Endothelial cell of umbilical vein (primary cell): ENCODE measurements at regions not wholly inside any gene's neighbourhood (a gene's known extent, or its start where the extent isn't known, plus 50 kb on each side); places are given as distances from the start of the nearest gene placed in this dataset.
"Not testable (repeated sequence)": the region's sequence is repeated elsewhere in the genome, so short reads cannot be mapped to it uniquely, and the experiment has no call there.

Experiments used
- BruUV-seq: library from RNA; stranded (reverse); fragments of 400-500 nt; replicated peaks from 2 replicates; lab custom pipeline; 2021; lab: Mats Ljungman, UMichigan
- CTCF ChIA-PET: fragments of 300-600, 350-600 bp; sonication (Branson Sonifier 250); formaldehyde crosslinking; loops from one replicate; lab custom pipeline; 2021; ENCODE audit warnings: antibody characterized with exemption, inconsistent platforms; lab: Charles Lee
- POLR2A ChIA-PET: fragments of 300-600, 350-600 bp; sonication (Branson Sonifier 250); formaldehyde crosslinking; loops from one replicate; lab custom pipeline; 2021; ENCODE audit warnings: antibody characterized with exemption, inconsistent platforms; lab: Charles Lee
- DNase-seq: peaks from one replicate; pipeline ENCODE4 v3.0.0-alpha.2; 2011; ENCODE audit warnings: low read depth, low spot score
- FAIRE-seq: peaks from 2 replicates; lab custom pipeline; 2011; peaks lifted over from hg19 to GRCh38; lab: Jason Lieb, UNC
- H2AFZ ChIP-seq: 2 replicates; pipeline ENCODE4 v1.6.0; 2012; ENCODE audit warnings: low read depth, low read length, control low read depth, inconsistent platforms
- H3K27ac ChIP-seq: 2 replicates; pipeline ENCODE4 v1.5.1; 2011; ENCODE audit warnings: low read depth, mild to moderate bottlenecking, control low read depth, low read length, moderate library complexity; ENCODE audit not compliant: insufficient read depth
- H3K27me3 ChIP-seq, 2 experiments: 2 replicates each; pipeline versions ENCODE4 v1.6.0 to v1.6.1; 2011; ENCODE audit warnings: low read length in 2 of 2, mixed read lengths in 1 of 2; ENCODE audit not compliant: control insufficient read depth in 2 of 2, insufficient read depth in 2 of 2
- H3K36me3 ChIP-seq, 2 experiments: 2 replicates in 1 of 2; 3 replicates in 1 of 2; pipeline ENCODE4 v1.5.1; 2011; ENCODE audit warnings: low read length in 2 of 2, mild to moderate bottlenecking in 1 of 2, moderate library complexity in 1 of 2; ENCODE audit not compliant: control insufficient read depth in 2 of 2, insufficient read depth in 2 of 2; ENCODE audit errors: extremely low read depth in 1 of 2
- H3K4me1 ChIP-seq: 3 replicates; pipeline ENCODE4 v1.5.1; 2011; ENCODE audit warnings: mild to moderate bottlenecking, low read length; ENCODE audit not compliant: control insufficient read depth, insufficient read depth; ENCODE audit errors: extremely low read depth
- H3K4me2 ChIP-seq: 2 replicates; pipeline ENCODE4 v1.6.1; 2011; ENCODE audit warnings: low read length, control low read depth, mixed read lengths; ENCODE audit not compliant: insufficient read depth
- H3K4me3 ChIP-seq, 3 experiments: fragments of 200-600 bp in 1 of 3; sonication (generic), shearing (Covaris generic) in 1 of 3; replicated peaks in 1 of 3; 2 replicates each; pipeline ENCODE4 v1.5.1; 2011 to 2016; ENCODE audit warnings: control low read depth in 3 of 3, low read length in 3 of 3, mild to moderate bottlenecking in 2 of 3, inconsistent platforms in 1 of 3, low read depth in 1 of 3, moderate library complexity in 1 of 3; ENCODE audit not compliant: insufficient read depth in 1 of 3
- H3K79me2 ChIP-seq: 2 replicates; pipeline ENCODE4 v1.6.0; 2012; ENCODE audit warnings: low read length, inconsistent platforms; ENCODE audit not compliant: control insufficient read depth, insufficient read depth
- H3K9ac ChIP-seq: replicated peaks from 2 replicates; pipeline ENCODE3; 2011; ENCODE audit warnings: low read length, control low read depth; ENCODE audit not compliant: insufficient read depth; ENCODE audit errors: extremely low read depth
- H3K9me1 ChIP-seq: replicated peaks from 3 replicates; pipeline ENCODE4 v1.6.0; 2011; ENCODE audit warnings: mild to moderate bottlenecking, low read length; ENCODE audit not compliant: control insufficient read depth, insufficient read depth; ENCODE audit errors: extremely low read depth
- H3K9me3 ChIP-seq: replicated peaks from 2 replicates; pipeline ENCODE4 v1.5.1; 2012; ENCODE audit warnings: low read length, inconsistent platforms; ENCODE audit not compliant: control insufficient read depth, insufficient read depth
- H4K20me1 ChIP-seq: replicated peaks from 2 replicates; pipeline ENCODE3; 2011; ENCODE audit warnings: mild to moderate bottlenecking, low read length; ENCODE audit not compliant: control insufficient read depth, insufficient read depth; ENCODE audit errors: extremely low read depth
- dilution Hi-C: fragments of 300-500 bp; cut with MboI; formaldehyde crosslinking; loops from one replicate; pipeline ENCODE4 v1.15.0; 2019; ENCODE audit warnings: low sequenced_read_pairs; ENCODE audit not compliant: extremely low pct_ligation_motif_present
- intact Hi-C: fragments of 100-400 bp; cut with micrococcal nuclease; formaldehyde crosslinking; loops from one replicate; pipeline ENCODE4 v1.10.0; 2022

GRCh38 chr21:6567542-6567941, 3953.8 kb upstream of the TPTE start:
- CTCF ChIA-PET: not testable (repeated sequence)

GRCh38 chr21:6569152-6569551, 3952.2 kb upstream of the TPTE start:
- H3K36me3 ChIP-seq, FAIRE-seq, H2AFZ ChIP-seq, H3K4me3 ChIP-seq, DNase-seq, POLR2A ChIA-PET, intact Hi-C loops, H3K27ac ChIP-seq, H3K4me2 ChIP-seq, H3K79me2 ChIP-seq, CTCF ChIA-PET, H3K27me3 ChIP-seq, H3K9me3 ChIP-seq, H4K20me1 ChIP-seq, H3K4me1 ChIP-seq, H3K9me1 ChIP-seq, BruUV-seq, H3K9ac ChIP-seq, dilution Hi-C loops: not testable (repeated sequence)

More at GRCh38 chr21:6567542-6567941, 3953.8 kb upstream of the TPTE start:
- H3K9me3 ChIP-seq, H3K27ac ChIP-seq, H2AFZ ChIP-seq, H3K4me1 ChIP-seq, FAIRE-seq, H3K79me2 ChIP-seq, H3K4me3 ChIP-seq, POLR2A ChIA-PET, H3K9ac ChIP-seq, dilution Hi-C loops, H3K9me1 ChIP-seq, BruUV-seq, DNase-seq, H3K27me3 ChIP-seq, H3K36me3 ChIP-seq, H4K20me1 ChIP-seq, intact Hi-C loops, H3K4me2 ChIP-seq: not testable (repeated sequence)

GRCh38 chr21:6569587-6570392, 3951.6 kb upstream of the TPTE start:
- dilution Hi-C loops, FAIRE-seq: not testable (repeated sequence)

GRCh38 chr21:6570700-6571368, 3950.5 kb upstream of the TPTE start:
- H2AFZ ChIP-seq, H3K9ac ChIP-seq, H3K9me1 ChIP-seq, H3K79me2 ChIP-seq, BruUV-seq, H3K27ac ChIP-seq, DNase-seq, H3K4me2 ChIP-seq, FAIRE-seq, CTCF ChIA-PET, H3K27me3 ChIP-seq, dilution Hi-C loops, POLR2A ChIA-PET, H3K36me3 ChIP-seq, intact Hi-C loops, H3K4me1 ChIP-seq, H3K9me3 ChIP-seq, H3K4me3 ChIP-seq, H4K20me1 ChIP-seq: not testable (repeated sequence)

More at GRCh38 chr21:6569587-6570392, 3951.6 kb upstream of the TPTE start:
- BruUV-seq, H3K4me1 ChIP-seq, H3K27me3 ChIP-seq, H3K9me3 ChIP-seq, H3K79me2 ChIP-seq, CTCF ChIA-PET, DNase-seq, H3K4me2 ChIP-seq, POLR2A ChIA-PET, H3K27ac ChIP-seq, H3K9ac ChIP-seq, H3K36me3 ChIP-seq, H4K20me1 ChIP-seq, H3K4me3 ChIP-seq, H3K9me1 ChIP-seq, intact Hi-C loops, H2AFZ ChIP-seq: not testable (repeated sequence)
